ENCODE measurements at regions not wholly inside any gene's neighbourhood (a gene's known extent, or its start where the extent isn't known, plus 50 kb on each side); places are given as distances from the start of the nearest gene placed in this dataset.

DNA sequence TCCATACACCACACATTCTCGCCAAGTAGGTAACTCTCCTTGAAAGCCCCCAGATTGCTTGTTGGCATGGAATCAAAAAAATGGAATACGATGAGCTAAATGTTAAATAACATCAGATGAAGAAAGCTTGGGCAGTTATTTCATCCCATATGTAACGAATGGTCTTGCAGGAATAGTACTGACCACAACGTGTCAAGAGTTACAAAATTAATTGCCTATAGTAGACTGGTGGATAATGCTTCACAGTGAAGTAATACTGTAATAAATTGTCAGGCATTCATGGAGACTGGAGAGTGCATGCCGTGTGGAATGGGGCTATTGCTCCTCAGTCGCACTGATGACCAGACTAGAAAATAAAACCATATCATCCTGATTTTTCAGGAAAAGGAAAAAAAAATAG is 1628.7 kb downstream of the MAT2B start:
- Histone ChIP-seq H3K36me3 (no peaks in the 10 kb centered on the region), H3K4me3 (replicated peaks in 1 of 3) (no peak overlapping the region), H3K27me3 (no peaks in the 10 kb centered on the region), H3K27ac (no peak overlapping the region), H3K9me3 (no peaks in the 10 kb centered on the region), H3K4me1 (no peaks in the 10 kb centered on the region)
- intact Hi-C loops (cut with DNase I), result no loop called here
- TF ChIP-seq, protein P1, sequence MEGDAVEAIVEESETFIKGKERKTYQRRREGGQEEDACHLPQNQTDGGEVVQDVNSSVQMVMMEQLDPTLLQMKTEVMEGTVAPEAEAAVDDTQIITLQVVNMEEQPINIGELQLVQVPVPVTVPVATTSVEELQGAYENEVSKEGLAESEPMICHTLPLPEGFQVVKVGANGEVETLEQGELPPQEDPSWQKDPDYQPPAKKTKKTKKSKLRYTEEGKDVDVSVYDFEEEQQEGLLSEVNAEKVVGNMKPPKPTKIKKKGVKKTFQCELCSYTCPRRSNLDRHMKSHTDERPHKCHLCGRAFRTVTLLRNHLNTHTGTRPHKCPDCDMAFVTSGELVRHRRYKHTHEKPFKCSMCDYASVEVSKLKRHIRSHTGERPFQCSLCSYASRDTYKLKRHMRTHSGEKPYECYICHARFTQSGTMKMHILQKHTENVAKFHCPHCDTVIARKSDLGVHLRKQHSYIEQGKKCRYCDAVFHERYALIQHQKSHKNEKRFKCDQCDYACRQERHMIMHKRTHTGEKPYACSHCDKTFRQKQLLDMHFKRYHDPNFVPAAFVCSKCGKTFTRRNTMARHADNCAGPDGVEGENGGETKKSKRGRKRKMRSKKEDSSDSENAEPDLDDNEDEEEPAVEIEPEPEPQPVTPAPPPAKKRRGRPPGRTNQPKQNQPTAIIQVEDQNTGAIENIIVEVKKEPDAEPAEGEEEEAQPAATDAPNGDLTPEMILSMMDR (IDR thresholded peaks at IDR 0.05), result no peak
- no peak for TF ChIP-seq POLR2A (IDR thresholded peaks at IDR 0.05)
- DNase-seq, result no peak
- WGBS, 2 donors, result 82 to 88% methylated on average over 6 of the region's 6 CpGs

DNA sequence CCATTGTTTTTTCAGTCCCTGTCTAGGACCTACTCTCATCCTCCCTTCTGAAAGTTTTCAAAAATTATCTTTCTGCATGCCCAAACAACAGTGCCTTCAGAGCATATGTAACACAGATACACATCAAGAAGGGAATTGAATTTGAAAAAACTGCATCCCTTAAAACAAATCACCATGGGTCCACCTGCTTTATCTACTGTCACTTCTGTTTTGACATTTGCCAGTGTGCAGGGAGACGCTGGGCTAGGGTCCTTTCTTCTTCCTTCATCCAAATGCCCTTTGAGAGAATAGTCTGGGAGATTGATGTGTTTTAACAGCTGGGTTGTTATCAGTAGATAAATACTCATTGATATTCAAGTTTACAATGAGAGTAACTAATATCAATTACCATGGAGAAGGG is 1630.1 kb downstream of the MAT2B start:
- intact Hi-C loops (cut with DNase I), result no loop called here
- no peak for DNase-seq
- TF ChIP-seq POLR2A (IDR thresholded peaks at IDR 0.05), result no peak
- TF ChIP-seq, protein P1 (IDR thresholded peaks at IDR 0.05), result no peak
- H3K27ac ChIP-seq, result no peak overlapping the region
- H3K4me1 ChIP-seq, result no peaks in the 10 kb centered on the region
- no peak overlapping the region for H3K4me3 ChIP-seq (replicated peaks in 1 of 3)
- H3K36me3 ChIP-seq, result no peaks in the 10 kb centered on the region
- H3K9me3 ChIP-seq, result no peaks in the 10 kb centered on the region
- H3K27me3 ChIP-seq, result no peaks in the 10 kb centered on the region
- 7 to 21% methylated on average over 1 of the region's 1 CpG for WGBS, 2 donors

DNA sequence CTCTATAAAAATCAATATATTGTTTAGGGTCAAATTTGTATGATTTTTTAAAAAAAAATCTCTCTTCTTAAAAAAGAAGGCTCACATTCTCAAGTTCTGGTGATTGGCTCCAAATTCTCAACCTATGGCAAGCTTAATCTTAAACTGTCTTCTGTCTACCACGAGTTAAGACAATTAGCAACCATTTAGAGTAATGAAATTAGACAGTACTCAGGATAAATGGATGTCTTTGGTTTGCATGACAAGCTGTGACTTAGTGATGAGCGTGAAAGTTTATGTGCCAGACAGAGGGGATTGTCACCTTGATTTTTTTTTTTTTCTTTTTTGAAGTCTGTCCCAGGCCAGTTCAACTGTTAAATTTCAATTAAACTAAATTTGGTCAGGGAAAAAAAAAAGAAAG is 1632.3 kb downstream of the MAT2B start:
- intact Hi-C loops (cut with DNase I), result no loop called here

DNA sequence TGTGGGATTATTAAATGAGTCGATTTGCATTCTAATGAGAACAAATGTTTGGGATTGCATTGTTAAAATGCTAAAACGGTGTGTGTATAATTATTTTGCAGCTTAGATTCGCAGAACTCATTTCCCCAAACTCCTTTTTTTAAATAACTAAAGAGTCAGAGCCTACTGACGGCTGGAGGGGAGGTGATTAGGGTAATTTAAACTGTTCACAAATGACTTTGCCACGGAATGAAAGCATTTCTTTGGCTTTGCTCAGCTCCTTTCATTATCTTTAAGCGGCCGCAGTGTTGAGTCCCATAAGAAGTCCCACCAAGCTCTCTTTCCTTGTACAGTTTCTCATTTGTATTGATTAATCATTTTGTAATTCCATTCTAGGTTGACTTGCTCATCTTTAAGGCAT is 1632.8 kb downstream of the MAT2B start:
- Histone ChIP-seq H3K27me3 (no peaks in the 10 kb centered on the region), H3K27ac (no peak overlapping the region), H3K4me3 (replicated peaks in 1 of 3) (no peak overlapping the region), H3K4me1 (no peaks in the 10 kb centered on the region), H3K36me3 (no peaks in the 10 kb centered on the region), H3K9me3 (no peaks in the 10 kb centered on the region)
- 48 to 54% methylated on average over 7 of the region's 7 CpGs for WGBS, 2 donors
- intact Hi-C loops (cut with DNase I), result no loop called here
- no peak for TF ChIP-seq POLR2A (IDR thresholded peaks at IDR 0.05)
- TF ChIP-seq, protein P1 (IDR thresholded peaks at IDR 0.05), result no peak
- DNase-seq, result no peak

More for the DNA sequence above, 1632.3 kb downstream of the MAT2B start:
- no peak for TF ChIP-seq POLR2A (IDR thresholded peaks at IDR 0.05)
- TF ChIP-seq, protein P1 (IDR thresholded peaks at IDR 0.05), result no peak
- H3K36me3 ChIP-seq, result no peaks in the 10 kb centered on the region
- no peak overlapping the region for H3K4me3 ChIP-seq (replicated peaks in 1 of 3)
- H3K27me3 ChIP-seq, result no peaks in the 10 kb centered on the region
- no peaks in the 10 kb centered on the region for H3K9me3 ChIP-seq
- H3K27ac ChIP-seq, result no peak overlapping the region
- no peaks in the 10 kb centered on the region for H3K4me1 ChIP-seq
- no peak for DNase-seq
- WGBS, 2 donors, result 60% methylated on average over 2 of the region's 2 CpGs

DNA sequence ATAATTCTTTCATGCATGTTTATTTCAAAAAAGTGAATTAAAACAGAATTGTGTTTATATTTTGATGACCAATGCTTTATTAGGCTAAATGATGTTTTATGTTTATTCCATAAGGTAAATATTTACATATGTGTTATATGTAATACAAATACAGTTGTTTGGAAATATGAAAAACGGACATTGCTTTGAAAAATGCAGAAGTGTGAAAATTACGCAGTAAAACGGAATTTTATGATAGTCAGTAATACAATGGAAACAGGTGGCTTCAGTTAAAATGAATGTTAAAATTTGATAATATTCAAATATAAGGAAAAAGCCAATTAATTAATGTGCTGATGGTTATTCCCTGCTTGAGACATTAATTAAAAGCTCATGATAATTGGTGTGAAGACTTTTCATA is 1633.8 kb downstream of the MAT2B start:
- DNase-seq, result no peak
- no peaks in the 10 kb centered on the region for H3K36me3 ChIP-seq
- 81 to 89% methylated on average over 3 of the region's 3 CpGs for WGBS, 2 donors
- H3K4me3 ChIP-seq (replicated peaks in 1 of 3), result no peak overlapping the region
- H3K4me1 ChIP-seq, result no peaks in the 10 kb centered on the region
- intact Hi-C loops (cut with DNase I), result no loop called here
- no peak overlapping the region for H3K27ac ChIP-seq
- no peaks in the 10 kb centered on the region for H3K9me3 ChIP-seq
- no peaks in the 10 kb centered on the region for H3K27me3 ChIP-seq
- TF ChIP-seq POLR2A (IDR thresholded peaks at IDR 0.05), result no peak
- TF ChIP-seq, protein P1 (IDR thresholded peaks at IDR 0.05), result no peak

Data from thyroid gland (tissue), 4 donors.